ENCODE measurements at regions not wholly inside any gene's neighbourhood (a gene's known extent, or its start where the extent isn't known, plus 50 kb on each side); places are given as distances from the start of the nearest gene placed in this dataset.

DNA sequence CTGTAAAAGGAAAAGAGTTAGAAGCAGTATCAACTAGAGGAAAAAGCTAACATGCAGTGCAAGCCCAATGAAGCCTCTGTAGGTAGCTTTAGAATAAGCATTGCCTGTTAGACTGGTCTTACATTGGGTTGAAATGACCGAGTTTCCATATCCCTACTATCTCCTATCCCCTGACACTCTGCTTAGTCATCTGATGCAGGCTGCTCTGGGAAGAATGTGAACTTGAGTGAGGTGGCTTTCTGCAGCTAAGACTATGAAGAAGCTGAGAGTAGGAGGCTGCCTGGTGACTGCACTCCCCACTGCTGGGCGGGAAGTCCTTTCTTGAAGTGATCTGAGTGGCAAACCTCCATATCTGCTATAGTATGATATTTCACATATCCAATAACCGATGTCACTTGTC, 64.7 kb downstream of the OXSM start:
- TF ChIP-seq CTCF (IDR thresholded peaks at IDR 0.05; ENCODE audit: insufficient read depth, low read length, severe bottlenecking) = no peak
- Histone ChIP-seq H3K4me3 (ENCODE audit: low read depth, low read length) (no peak overlapping the region), H3K27me3 (ENCODE audit: control insufficient read depth, insufficient read depth, low read length) (no peaks in the 10 kb centered on the region), H3K36me3 (ENCODE audit: control insufficient read depth, insufficient read depth, low read length) (no peaks in the 10 kb centered on the region)
- DNase-seq (ENCODE audit: low read depth) = peak; percentile 72
- FAIRE-seq = no peak

- DNase-seq (ENCODE audit: low read depth) = peak; percentile 47
- Histone ChIP-seq H3K4me3 (ENCODE audit: low read depth, low read length) (no peak overlapping the region), H3K36me3 (ENCODE audit: control insufficient read depth, insufficient read depth, low read length) (no peaks in the 10 kb centered on the region), H3K27me3 (ENCODE audit: control insufficient read depth, insufficient read depth, low read length) (no peaks in the 10 kb centered on the region)
- FAIRE-seq = no peak
- no peak for TF ChIP-seq CTCF (IDR thresholded peaks at IDR 0.05; ENCODE audit: insufficient read depth, low read length, severe bottlenecking)
Observed at GRCh38 chr3:25855266-25855784, 65.4 kb downstream of the OXSM start.

- Histone ChIP-seq H3K36me3 (ENCODE audit: control insufficient read depth, insufficient read depth, low read length) (no peaks in the 10 kb centered on the region), H3K4me3 (ENCODE audit: low read depth, low read length) (no peak overlapping the region), H3K27me3 (ENCODE audit: control insufficient read depth, insufficient read depth, low read length) (no peaks in the 10 kb centered on the region)
- peak; percentile 53 for DNase-seq (ENCODE audit: low read depth)
- peak; percentile 73 for TF ChIP-seq CTCF (IDR thresholded peaks at IDR 0.05; ENCODE audit: insufficient read depth, low read length, severe bottlenecking)
- no peak for FAIRE-seq
Observed at GRCh38 chr3:25856902-25857518, 67.1 kb downstream of the OXSM start.

GRCh38 chr3:25861566-25861965, 71.7 kb downstream of the OXSM start:
- no peak for TF ChIP-seq CTCF (IDR thresholded peaks at IDR 0.05; ENCODE audit: insufficient read depth, low read length, severe bottlenecking)
- Histone ChIP-seq H3K36me3 (ENCODE audit: control insufficient read depth, insufficient read depth, low read length) (no peaks in the 10 kb centered on the region), H3K4me3 (ENCODE audit: low read depth, low read length) (no peak overlapping the region), H3K27me3 (ENCODE audit: control insufficient read depth, insufficient read depth, low read length) (no peaks in the 10 kb centered on the region)
- DNase-seq (ENCODE audit: low read depth) (no peak), FAIRE-seq (no peak)

DNA sequence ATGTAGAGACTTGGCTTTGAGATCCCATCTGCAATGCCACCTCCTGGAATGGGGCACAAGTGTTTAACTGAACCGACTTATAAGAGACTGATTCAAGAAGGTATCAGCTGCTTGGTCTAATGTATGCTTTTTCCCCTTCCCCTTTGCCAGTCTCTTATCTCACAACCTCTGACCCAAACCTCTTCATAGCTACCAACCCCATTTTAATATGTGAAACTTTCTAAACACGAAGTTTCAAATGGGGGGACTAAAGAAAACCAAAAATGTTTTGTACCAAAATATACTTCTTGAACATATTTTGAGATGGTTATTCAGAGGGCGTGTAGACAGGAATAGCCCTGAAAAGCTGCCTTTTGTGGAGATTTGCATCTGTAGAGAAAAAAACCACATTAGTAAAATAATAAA, 73.1 kb downstream of the OXSM start:
- no peak for FAIRE-seq
- no peaks in the 10 kb centered on the region for H3K27me3 ChIP-seq (ENCODE audit: control insufficient read depth, insufficient read depth, low read length)
- DNase-seq (ENCODE audit: low read depth) = no peak

More for the DNA sequence above, 73.1 kb downstream of the OXSM start:
- Histone ChIP-seq H3K36me3 (ENCODE audit: control insufficient read depth, insufficient read depth, low read length) (no peaks in the 10 kb centered on the region), H3K4me3 (ENCODE audit: low read depth, low read length) (no peak overlapping the region)
- TF ChIP-seq CTCF (IDR thresholded peaks at IDR 0.05; ENCODE audit: insufficient read depth, low read length, severe bottlenecking) = no peak
